NCI-H345 (cell line): ENCODE measurements at regions not wholly inside any gene's neighbourhood (a gene's known extent, or its start where the extent isn't known, plus 50 kb on each side); places are given as distances from the start of the nearest gene placed in this dataset.

Source experiments
- DNase-seq: peaks from one replicate; lab custom pipeline; 2025; lab: John Stamatoyannopoulos, UW

GRCh38 chr18:31247574-31248199, 70.3 kb upstream of the DSG1 start:
- DNase-seq = no peak

GRCh38 chr18:31248783-31249521, 69.0 kb upstream of the DSG1 start:
- DNase-seq = no peak

- no peak for DNase-seq
Observed at GRCh38 chr18:31250902-31251301, 67.1 kb upstream of the DSG1 start.

DNA sequence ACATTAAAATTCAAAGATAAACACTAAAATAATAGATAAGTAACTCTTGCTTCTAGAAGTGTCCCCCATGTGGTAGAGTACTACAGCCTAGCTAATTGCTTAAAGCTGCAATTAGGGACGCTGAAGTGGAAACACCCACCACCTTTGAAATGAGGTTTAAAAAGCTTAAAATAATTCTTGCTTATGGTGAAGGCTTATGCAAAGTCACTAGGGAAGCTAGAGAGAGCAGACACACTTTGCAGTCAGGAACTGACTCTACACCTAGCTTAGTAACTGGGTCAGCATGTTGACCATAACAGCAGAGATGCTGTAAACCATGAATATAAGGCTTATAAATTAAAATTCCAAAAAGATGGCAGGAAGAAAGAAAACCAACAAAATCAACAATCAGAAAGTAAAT, 65.4 kb upstream of the DSG1 start:
- no peak for DNase-seq

GRCh38 chr18:31255953-31256352, 62.0 kb upstream of the DSG1 start:
- DNase-seq = no peak

GRCh38 chr18:31258789-31259188, 59.2 kb upstream of the DSG1 start:
- DNase-seq = no peak

GRCh38 chr18:31261792-31262582, 56.0 kb upstream of the DSG1 start:
- no peak for DNase-seq

DNA sequence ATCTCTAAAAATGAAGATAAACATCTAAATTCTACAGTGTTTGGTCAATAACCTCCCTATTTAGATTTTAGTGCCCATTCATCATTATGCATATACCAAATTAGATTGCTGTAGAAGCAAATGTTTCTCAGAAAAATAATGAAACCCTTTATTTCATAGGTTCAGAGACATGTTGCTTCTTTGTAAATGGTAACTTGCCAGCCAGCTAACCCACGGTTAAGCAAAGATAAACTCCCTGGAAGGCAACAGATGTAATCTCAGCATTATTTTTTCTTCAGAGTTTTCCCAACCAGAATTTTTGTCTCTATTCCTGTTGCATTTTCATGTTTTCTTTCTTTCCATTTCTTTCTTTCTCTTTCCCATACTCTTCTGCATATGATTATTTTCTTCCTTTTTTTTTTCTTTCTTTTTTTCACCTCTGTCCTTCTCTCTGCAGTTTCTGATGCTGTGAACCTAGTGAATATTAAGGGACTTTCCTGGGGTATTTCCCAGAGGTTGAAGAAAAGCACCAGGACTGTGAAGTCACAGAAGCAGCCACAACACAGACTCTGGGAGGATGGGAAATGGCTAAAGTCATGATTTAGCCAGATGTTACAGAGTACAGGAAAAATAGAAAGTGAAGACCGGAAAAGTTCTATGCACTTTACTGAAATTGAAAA, 50.0 kb upstream of the DSG1 start:
- DNase-seq = no peak
